ENCODE measurements at regions not wholly inside any gene's neighbourhood (a gene's known extent, or its start where the extent isn't known, plus 50 kb on each side); places are given as distances from the start of the nearest gene placed in this dataset.

DNA sequence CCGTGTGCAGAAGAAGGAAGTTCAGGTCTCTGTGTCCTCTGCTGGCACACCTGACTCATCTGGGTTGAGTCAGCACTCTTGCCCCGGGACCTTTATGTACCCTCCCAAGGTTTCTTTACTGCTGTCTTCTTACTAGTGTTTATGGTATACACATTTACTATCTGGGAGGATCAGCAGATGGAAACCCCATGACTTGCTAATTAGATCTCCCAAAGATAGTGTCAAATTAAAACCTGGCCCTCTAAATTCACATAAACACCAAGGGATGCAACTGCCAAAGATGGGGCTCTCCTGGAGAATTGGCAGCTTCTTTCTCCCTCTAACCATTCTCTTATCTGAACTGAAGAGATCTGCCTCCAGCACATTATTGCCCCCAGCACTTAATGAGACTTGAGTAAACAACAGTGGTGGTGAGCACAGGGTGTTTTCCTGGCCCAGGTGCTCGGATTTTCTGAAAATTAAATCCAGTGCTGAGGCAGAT, 718.1 kb upstream of the SOX9 start:
- no peaks in the 10 kb centered on the region for H3K36me3 ChIP-seq (ENCODE audit: control insufficient read depth, insufficient read depth, low read length)
- H3K4me3 ChIP-seq (replicated peaks; ENCODE audit: low read depth, low read length): no peak overlapping the region
- H3K27me3 ChIP-seq (replicated peaks; ENCODE audit: control insufficient read depth, insufficient read depth, low read length): no peaks in the 10 kb centered on the region
- TF ChIP-seq, protein P1, sequence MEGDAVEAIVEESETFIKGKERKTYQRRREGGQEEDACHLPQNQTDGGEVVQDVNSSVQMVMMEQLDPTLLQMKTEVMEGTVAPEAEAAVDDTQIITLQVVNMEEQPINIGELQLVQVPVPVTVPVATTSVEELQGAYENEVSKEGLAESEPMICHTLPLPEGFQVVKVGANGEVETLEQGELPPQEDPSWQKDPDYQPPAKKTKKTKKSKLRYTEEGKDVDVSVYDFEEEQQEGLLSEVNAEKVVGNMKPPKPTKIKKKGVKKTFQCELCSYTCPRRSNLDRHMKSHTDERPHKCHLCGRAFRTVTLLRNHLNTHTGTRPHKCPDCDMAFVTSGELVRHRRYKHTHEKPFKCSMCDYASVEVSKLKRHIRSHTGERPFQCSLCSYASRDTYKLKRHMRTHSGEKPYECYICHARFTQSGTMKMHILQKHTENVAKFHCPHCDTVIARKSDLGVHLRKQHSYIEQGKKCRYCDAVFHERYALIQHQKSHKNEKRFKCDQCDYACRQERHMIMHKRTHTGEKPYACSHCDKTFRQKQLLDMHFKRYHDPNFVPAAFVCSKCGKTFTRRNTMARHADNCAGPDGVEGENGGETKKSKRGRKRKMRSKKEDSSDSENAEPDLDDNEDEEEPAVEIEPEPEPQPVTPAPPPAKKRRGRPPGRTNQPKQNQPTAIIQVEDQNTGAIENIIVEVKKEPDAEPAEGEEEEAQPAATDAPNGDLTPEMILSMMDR (IDR thresholded peaks at IDR 0.05; ENCODE audit: insufficient read depth, low read length, poor library complexity, severe bottlenecking): no peak
- DNase-seq (ENCODE audit: extremely low read depth, insufficient read length): no peak

DNA sequence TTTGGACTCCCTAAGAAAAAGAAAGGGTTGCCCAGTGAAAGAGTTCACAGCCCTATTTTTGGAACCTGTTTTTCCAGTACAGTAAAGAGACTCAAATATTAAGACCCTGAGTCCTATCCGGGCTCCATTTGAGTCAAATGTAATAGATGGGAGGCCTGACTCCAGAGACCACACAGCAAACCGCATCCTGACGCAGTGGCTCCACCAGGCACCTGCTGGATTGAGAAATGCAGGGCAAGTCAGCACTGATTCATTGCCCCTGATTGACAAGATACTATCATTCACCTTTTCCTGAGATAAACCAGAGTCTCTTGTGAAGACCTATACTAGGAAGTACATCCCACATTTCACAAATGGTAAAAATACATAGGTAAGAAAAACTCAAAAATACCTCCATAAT, 715.7 kb upstream of the SOX9 start:
- Histone ChIP-seq H3K4me3 (replicated peaks; ENCODE audit: low read depth, low read length) (no peak overlapping the region), H3K27me3 (replicated peaks; ENCODE audit: control insufficient read depth, insufficient read depth, low read length) (no peaks in the 10 kb centered on the region), H3K36me3 (ENCODE audit: control insufficient read depth, insufficient read depth, low read length) (no peaks in the 10 kb centered on the region)
- TF ChIP-seq, protein P1 (IDR thresholded peaks at IDR 0.05; ENCODE audit: insufficient read depth, low read length, poor library complexity, severe bottlenecking): no peak
- no peak for DNase-seq (ENCODE audit: extremely low read depth, insufficient read length)

DNA sequence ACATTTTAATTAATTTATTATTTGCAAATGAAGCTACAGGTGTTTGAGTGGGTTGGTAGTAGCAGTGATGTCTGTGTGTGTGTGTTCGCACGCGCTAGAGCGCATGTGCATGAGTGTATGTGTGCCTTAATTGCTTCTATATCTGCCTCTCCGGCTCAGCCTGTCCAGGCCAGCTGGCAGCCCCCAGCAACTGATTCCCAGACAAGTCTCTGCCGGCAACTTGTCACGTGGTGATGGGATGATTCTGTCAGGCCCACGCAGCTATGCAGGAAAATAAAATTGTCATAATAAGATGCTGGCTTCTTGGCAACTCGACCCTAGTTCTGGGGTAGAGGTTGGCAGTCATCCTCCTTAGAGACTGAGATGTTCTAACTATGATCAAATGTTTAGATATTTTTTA, 712.8 kb upstream of the SOX9 start:
- Histone ChIP-seq H3K4me3 (replicated peaks; ENCODE audit: low read depth, low read length) (no peak overlapping the region), H3K36me3 (ENCODE audit: control insufficient read depth, insufficient read depth, low read length) (no peaks in the 10 kb centered on the region), H3K27me3 (replicated peaks; ENCODE audit: control insufficient read depth, insufficient read depth, low read length) (no peaks in the 10 kb centered on the region)
- TF ChIP-seq, protein P1 (IDR thresholded peaks at IDR 0.05; ENCODE audit: insufficient read depth, low read length, poor library complexity, severe bottlenecking): no peak
- DNase-seq (ENCODE audit: extremely low read depth, insufficient read length): no peak

DNA sequence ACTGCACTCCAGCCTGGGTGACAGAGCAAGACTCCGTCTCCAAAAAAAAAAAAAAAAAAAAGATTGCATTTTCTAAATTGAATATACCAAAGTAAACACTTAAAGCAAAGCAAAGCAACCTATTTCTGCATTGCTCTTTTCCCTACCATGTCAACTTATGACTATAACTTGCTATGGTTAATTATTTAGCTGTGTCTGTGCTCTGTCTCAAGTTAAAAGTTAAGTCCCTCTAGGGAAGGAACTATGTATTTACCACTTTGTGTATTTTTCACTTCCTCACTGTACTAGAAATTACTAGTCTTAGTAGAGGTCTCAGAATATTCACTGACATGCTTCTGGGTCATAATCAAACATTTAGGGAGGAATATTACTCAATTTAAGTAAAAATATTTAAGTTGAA, 711.7 kb upstream of the SOX9 start:
- no peak for DNase-seq (ENCODE audit: extremely low read depth, insufficient read length)
- TF ChIP-seq, protein P1 (IDR thresholded peaks at IDR 0.05; ENCODE audit: insufficient read depth, low read length, poor library complexity, severe bottlenecking): no peak
- no peaks in the 10 kb centered on the region for H3K36me3 ChIP-seq (ENCODE audit: control insufficient read depth, insufficient read depth, low read length)
- H3K4me3 ChIP-seq (replicated peaks; ENCODE audit: low read depth, low read length): no peak overlapping the region
- no peaks in the 10 kb centered on the region for H3K27me3 ChIP-seq (replicated peaks; ENCODE audit: control insufficient read depth, insufficient read depth, low read length)

DNA sequence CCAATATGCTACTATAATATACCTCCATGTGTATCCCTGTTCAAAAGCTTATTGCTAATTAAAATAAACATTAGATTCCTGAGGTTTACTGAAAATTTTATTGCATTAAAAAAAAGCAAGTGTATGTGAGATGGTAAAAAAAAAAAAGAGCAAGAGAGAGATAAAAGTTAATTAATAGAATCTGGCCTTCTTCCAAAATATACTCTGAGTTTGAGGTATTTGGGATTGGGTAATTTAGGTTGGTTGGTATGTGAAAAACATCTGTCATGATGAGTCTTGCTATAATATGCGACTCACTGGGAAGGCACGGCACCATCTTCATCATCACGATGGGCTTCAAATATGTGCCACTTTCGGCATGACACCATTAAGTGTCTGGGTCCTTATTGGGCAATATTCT, 711.1 kb upstream of the SOX9 start:
- TF ChIP-seq, protein P1 (IDR thresholded peaks at IDR 0.05; ENCODE audit: insufficient read depth, low read length, poor library complexity, severe bottlenecking): no peak
- no peaks in the 10 kb centered on the region for H3K27me3 ChIP-seq (replicated peaks; ENCODE audit: control insufficient read depth, insufficient read depth, low read length)
- H3K4me3 ChIP-seq (replicated peaks; ENCODE audit: low read depth, low read length): no peak overlapping the region
- H3K36me3 ChIP-seq (ENCODE audit: control insufficient read depth, insufficient read depth, low read length): no peaks in the 10 kb centered on the region
- no peak for DNase-seq (ENCODE audit: extremely low read depth, insufficient read length)

DNA sequence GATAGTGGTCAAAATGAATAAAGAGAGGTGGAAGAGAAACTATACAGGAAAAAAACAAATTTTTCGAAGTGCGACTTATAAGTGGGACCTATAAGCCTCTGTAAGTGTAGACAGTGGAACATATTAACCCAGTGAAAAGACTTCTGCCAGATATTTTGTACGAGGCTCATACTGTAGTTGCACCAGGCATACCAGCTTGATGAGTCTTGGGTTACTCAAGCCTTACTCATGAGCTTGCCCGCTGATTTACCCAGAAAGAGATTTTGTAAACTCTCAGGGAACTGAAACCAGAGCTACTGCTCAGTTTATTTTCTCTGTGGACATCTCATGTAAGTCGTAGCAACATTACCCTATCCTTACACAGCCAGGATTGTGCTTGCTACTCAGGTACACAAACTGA, 708.0 kb upstream of the SOX9 start:
- Histone ChIP-seq H3K27me3 (replicated peaks; ENCODE audit: control insufficient read depth, insufficient read depth, low read length) (no peaks in the 10 kb centered on the region), H3K36me3 (ENCODE audit: control insufficient read depth, insufficient read depth, low read length) (no peaks in the 10 kb centered on the region), H3K4me3 (replicated peaks; ENCODE audit: low read depth, low read length) (no peak overlapping the region)
- DNase-seq (ENCODE audit: extremely low read depth, insufficient read length): no peak
- TF ChIP-seq, protein P1 (IDR thresholded peaks at IDR 0.05; ENCODE audit: insufficient read depth, low read length, poor library complexity, severe bottlenecking): no peak

All from GM06990 (cell line).